H1 (cell line): ENCODE measurements at regions not wholly inside any gene's neighbourhood (a gene's known extent, or its start where the extent isn't known, plus 50 kb on each side); places are given as distances from the start of the nearest gene placed in this dataset.
A peak's percentile ranks its signal among the peaks of the same experiment; 100 is the strongest.

Experiments
- CTCF ChIA-PET: fragments of 300-600 bp; sonication (Branson Sonifier 250); formaldehyde crosslinking; loops from one replicate; lab custom pipeline; 2021; ENCODE audit not compliant: partially characterized antibody; lab: Charles Lee
- POLR2A ChIA-PET: fragments of 300-600 bp; sonication (Branson Sonifier 250); formaldehyde crosslinking; loops from one replicate; lab custom pipeline; 2021; ENCODE audit warnings: inconsistent platforms; ENCODE audit not compliant: partially characterized antibody; lab: Charles Lee
- DNase-seq, 2 experiments: peaks; one replicate each; pipeline versions ENCODE4 v3.0.0 to v3.0.0-alpha.2; 2010 to 2022; ENCODE audit warnings: low spot score in 2 of 2, low read depth in 1 of 2, mixed read lengths in 1 of 2
- FAIRE-seq: peaks from 2 replicates; lab custom pipeline; 2011; peaks lifted over from hg19 to GRCh38; lab: Jason Lieb, UNC
- H2AFZ ChIP-seq: 2 replicates; pipeline ENCODE4 v1.8.1; 2012; ENCODE audit warnings: low read length, inconsistent platforms
- H2AK5ac ChIP-seq: 2 replicates; pipeline ENCODE4 v1.6.1; 2013; ENCODE audit warnings: low read depth, low read length
- H2BK120ac ChIP-seq: replicated peaks from 2 replicates; pipeline ENCODE3; 2013; ENCODE audit warnings: low read depth, low read length, inconsistent platforms
- H2BK12ac ChIP-seq: 2 replicates; pipeline ENCODE4 v1.6.1; 2013; ENCODE audit warnings: low read depth, low read length
- H2BK15ac ChIP-seq: 2 replicates; pipeline ENCODE4 v1.6.1; 2013; ENCODE audit warnings: low read length
- H2BK20ac ChIP-seq: 2 replicates; pipeline ENCODE4 v1.6.1; 2013; ENCODE audit warnings: low read length
- H2BK5ac ChIP-seq: 2 replicates; pipeline ENCODE4 v1.6.1; 2013; ENCODE audit warnings: low read depth, low read length
- H3K14ac ChIP-seq: 2 replicates; pipeline ENCODE4 v1.6.1; 2013; ENCODE audit warnings: inconsistent platforms; ENCODE audit not compliant: insufficient read length
- H3K18ac ChIP-seq: 2 replicates; pipeline ENCODE4 v1.6.1; 2013; ENCODE audit warnings: low read length; ENCODE audit errors: extremely low read depth
- H3K23ac ChIP-seq: 2 replicates; pipeline ENCODE4 v1.6.1; 2013; ENCODE audit warnings: inconsistent platforms; ENCODE audit not compliant: insufficient read length
- H3K23me2 ChIP-seq: 2 replicates; pipeline ENCODE4 v1.6.1; 2013; ENCODE audit warnings: low read depth, low read length
- H3K27ac ChIP-seq: 2 replicates; pipeline ENCODE4 v1.6.1; 2011; ENCODE audit warnings: low read depth, low read length, inconsistent platforms
- H3K27me3 ChIP-seq, 4 experiments: replicated peaks in 1 of 4; 1 replicate in 1 of 4; 2 replicates in 3 of 4; pipeline versions ENCODE4 v1.6.1 to v1.8.1; 2011 to 2013; ENCODE audit warnings: low read length in 3 of 4, mild to moderate bottlenecking in 3 of 4, inconsistent platforms in 2 of 4, mixed read lengths in 2 of 4, moderate library complexity in 1 of 4; ENCODE audit not compliant: control insufficient read depth in 3 of 4, insufficient read depth in 3 of 4; ENCODE audit errors: extremely low read depth in 1 of 4
- H3K36me3 ChIP-seq, 4 experiments: 2 replicates each; pipeline versions ENCODE4 v1.6.1 to v1.8.1; 2011 to 2013; ENCODE audit warnings: mild to moderate bottlenecking in 4 of 4, low read length in 3 of 4, moderate library complexity in 2 of 4, control low read depth in 1 of 4, inconsistent platforms in 1 of 4; ENCODE audit not compliant: insufficient read depth in 4 of 4, control insufficient read depth in 2 of 4
- H3K4ac ChIP-seq: replicated peaks from 2 replicates; pipeline ENCODE3; 2013; ENCODE audit warnings: low read length, low read depth, mixed read lengths, inconsistent platforms; ENCODE audit not compliant: insufficient read length
- H3K4me1 ChIP-seq, 4 experiments: replicated peaks in 1 of 4; 1 replicate in 1 of 4; 2 replicates in 3 of 4; pipeline versions ENCODE4 v1.6.1 to v1.8.1; 2011 to 2013; ENCODE audit warnings: low read length in 3 of 4, inconsistent platforms in 2 of 4, mixed read lengths in 1 of 4; ENCODE audit not compliant: insufficient read depth in 4 of 4, control insufficient read depth in 3 of 4
- H3K4me2 ChIP-seq, 2 experiments: 2 replicates each; pipeline versions ENCODE4 v1.6.1 to v1.8.1; 2011 to 2013; ENCODE audit warnings: low read depth in 2 of 2, low read length in 2 of 2, control low read depth in 1 of 2, inconsistent platforms in 1 of 2, mild to moderate bottlenecking in 1 of 2; ENCODE audit not compliant: insufficient read depth in 1 of 2
- H3K4me3 ChIP-seq, 4 experiments: fragments of 200-600, 300-600 bp in 1 of 4; sonication (generic), shearing (Covaris generic), sonication (Bioruptor Twin) in 1 of 4; 2 replicates each; pipeline versions ENCODE4 v1.5.1 to v1.8.1; 2011 to 2016; ENCODE audit warnings: low read length in 4 of 4, low read depth in 3 of 4, control low read depth in 2 of 4, inconsistent platforms in 2 of 4, mild to moderate bottlenecking in 2 of 4, mixed read lengths in 1 of 4, moderate library complexity in 1 of 4; ENCODE audit not compliant: insufficient read depth in 2 of 4; ENCODE audit errors: extremely low read depth in 1 of 4
- H3K56ac ChIP-seq: replicated peaks from 2 replicates; pipeline ENCODE3; 2013; ENCODE audit warnings: low read depth, mild to moderate bottlenecking, mixed read lengths, low read length, inconsistent platforms; ENCODE audit not compliant: insufficient read length
- H3K79me1 ChIP-seq: 2 replicates; pipeline ENCODE4 v1.6.1; 2013; ENCODE audit warnings: low read depth, low read length, control low read depth
- H3K79me2 ChIP-seq, 2 experiments: 2 replicates each; pipeline versions ENCODE4 v1.6.1 to v1.8.1; 2012 to 2013; ENCODE audit warnings: low read length in 2 of 2, mild to moderate bottlenecking in 2 of 2, inconsistent platforms in 1 of 2; ENCODE audit not compliant: insufficient read depth in 2 of 2, control insufficient read depth in 1 of 2
- H3K9ac ChIP-seq, 4 experiments: replicated peaks in 1 of 4; 1 replicate in 1 of 4; 2 replicates in 3 of 4; pipeline versions ENCODE4 v1.6.1 to v1.8.1; 2011 to 2013; ENCODE audit warnings: low read depth in 3 of 4, low read length in 3 of 4, control low read depth in 2 of 4, mild to moderate bottlenecking in 2 of 4, moderate library complexity in 2 of 4, inconsistent platforms in 1 of 4; ENCODE audit errors: extremely low read depth in 1 of 4
- H3K9me3 ChIP-seq, 2 experiments: 2 replicates each; pipeline versions ENCODE4 v1.6.1 to v1.8.1; 2012 to 2013; ENCODE audit warnings: mild to moderate bottlenecking in 2 of 2, moderate library complexity in 2 of 2, control low read depth in 1 of 2, inconsistent platforms in 1 of 2, low read depth in 1 of 2, low read length in 1 of 2, mixed read lengths in 1 of 2; ENCODE audit not compliant: insufficient read depth in 2 of 2
- H4K20me1 ChIP-seq, 2 experiments: replicated peaks in 1 of 2; 2 replicates each; pipeline versions ENCODE3 to v1.8.1; 2011 to 2013; ENCODE audit warnings: inconsistent platforms in 2 of 2, low read length in 2 of 2, mild to moderate bottlenecking in 1 of 2; ENCODE audit not compliant: insufficient read depth in 2 of 2, control insufficient read depth in 1 of 2
- H4K5ac ChIP-seq: 2 replicates; pipeline ENCODE4 v1.6.1; 2013; ENCODE audit warnings: low read length, low read depth, mixed read lengths, inconsistent platforms; ENCODE audit not compliant: insufficient read length
- H4K8ac ChIP-seq: 2 replicates; pipeline ENCODE4 v1.8.0; 2013; ENCODE audit warnings: mild to moderate bottlenecking, moderate library complexity, low read length, inconsistent platforms; ENCODE audit not compliant: insufficient read depth; ENCODE audit errors: extremely low read depth
- H4K91ac ChIP-seq: replicated peaks from 2 replicates; pipeline ENCODE3; 2013; ENCODE audit warnings: low read length, mixed read lengths, inconsistent platforms; ENCODE audit not compliant: insufficient read length
- ATF2 ChIP-seq: IDR thresholded peaks from 2 replicates; pipeline ENCODE4 v1.6.1; 2012; ENCODE audit warnings: low read length, inconsistent platforms
- ATF3 ChIP-seq: IDR thresholded peaks from 2 replicates; pipeline ENCODE4 v1.6.1; 2011; ENCODE audit warnings: low read depth, mild to moderate bottlenecking, low read length; ENCODE audit not compliant: insufficient read depth
- JUND ChIP-seq: IDR thresholded peaks from 2 replicates; pipeline ENCODE4 v1.6.1; 2011; ENCODE audit warnings: mild to moderate bottlenecking, improper control_type of control experiment, low read length
- MAX ChIP-seq: IDR thresholded peaks from 2 replicates; pipeline ENCODE4 v1.6.1; 2012; ENCODE audit warnings: inconsistent platforms
- PHF8 ChIP-seq: fragments of 200-600 bp; sonication (generic); conservative IDR thresholded peaks from 2 replicates; pipeline ENCODE4 v1.7.1; 2012; ENCODE audit warnings: low read depth, mild to moderate bottlenecking, inconsistent platforms, low read length, moderate library complexity
- RAD21 ChIP-seq, 2 experiments: IDR thresholded peaks in 1 of 2; conservative IDR thresholded peaks in 1 of 2; 2 replicates each; pipeline ENCODE4 v1.6.1; 2011; ENCODE audit warnings: low read depth in 2 of 2, low read length in 2 of 2, improper control_type of control experiment in 1 of 2, inconsistent platforms in 1 of 2, mild to moderate bottlenecking in 1 of 2, moderate library complexity in 1 of 2
- SIRT6 ChIP-seq: IDR thresholded peaks from one replicate; pipeline ENCODE4 v1.7.1; 2012; ENCODE audit warnings: low read length, inconsistent platforms
- TCF12 ChIP-seq: IDR thresholded peaks from 2 replicates; pipeline ENCODE4 v1.6.1; 2011; ENCODE audit warnings: low read depth, mild to moderate bottlenecking, low read length
- USF2 ChIP-seq: IDR thresholded peaks from 2 replicates; pipeline ENCODE4 v1.6.1; 2011; ENCODE audit warnings: low read length, improper control_type of control experiment
- WGBS, 2 experiments: shearing (Covaris generic) in 1 of 2; methylation state at CpG; one replicate each; pipeline versions ENCODE4 v1.1.6 to v1.1.7; 2013 to 2015; ENCODE audit warnings: low lambda C conversion rate in 2 of 2, mixed read lengths in 2 of 2, inconsistent platforms in 1 of 2, low coverage in 1 of 2, missing lambda C conversion rate in 1 of 2; ENCODE audit not compliant: insufficient replicate concordance in 2 of 2, insufficient coverage in 1 of 2, insufficient read length in 1 of 2; ENCODE audit errors: extremely low coverage in 1 of 2, missing lambda C conversion rate in 1 of 2; 5-methylcytosine and 5-hydroxymethylcytosine counted together

GRCh38 chr2:238970553-238971081, 122.7 kb downstream of the TWIST2 start:
- H3K56ac ChIP-seq = no peak overlapping the region
- whole genome bisulfite sequencing, 2 experiments = 51% methylated on average over 8 of the region's 9 CpGs; no CpG with 5 or more reads in 1 of the 2 experiments
- H4K8ac ChIP-seq = no peak overlapping the region
- H4K91ac ChIP-seq = no peak overlapping the region
- DNase-seq (peak; percentile 38 to 88), FAIRE-seq (no peak)
- H2AFZ ChIP-seq = peak overlapping the region; percentile 95; the same call in 1 of the 2 replicates
- CTCF ChIA-PET = interaction anchor here (0.6 to 0.9 kb wide), 2 partner anchors 13 to 188 kb away, joined by 4 to 6 read pairs; no protein-coding TSS in a partner anchor
- no peak overlapping the region for H2BK12ac ChIP-seq
- H2BK20ac ChIP-seq = no peak overlapping the region
- no peak overlapping the region for H3K4me2 ChIP-seq
- H4K5ac ChIP-seq = no peak overlapping the region
- H3K23ac ChIP-seq = no peak overlapping the region
- H3K4me3 ChIP-seq = no peak overlapping the region
- H4K20me1 ChIP-seq = no peaks in the 10 kb centered on the region
- H2BK15ac ChIP-seq = no peak overlapping the region
- H2BK120ac ChIP-seq = no peak overlapping the region
- no peaks in the 10 kb centered on the region for H3K9me3 ChIP-seq
- POLR2A ChIA-PET = no interaction called here
- no peaks in the 10 kb centered on the region for H3K36me3 ChIP-seq
- H3K14ac ChIP-seq = no peak overlapping the region
- H2AK5ac ChIP-seq = no peak overlapping the region
- peaks cover 0 to 14% (median 7%) of the 10 kb centered on the region in 4 experiments; a peak in 4 of 7 replicates for H3K27me3 ChIP-seq
- H2BK5ac ChIP-seq = no peak overlapping the region
- no peaks in the 10 kb centered on the region for H3K23me2 ChIP-seq
- H3K27ac ChIP-seq = no peak overlapping the region
- H3K79me1 ChIP-seq = no peaks in the 10 kb centered on the region
- no peak overlapping the region for H3K4ac ChIP-seq
- H3K9ac ChIP-seq = no peak overlapping the region
- H3K4me1 ChIP-seq = no peaks in the 10 kb centered on the region; a peak in 1 of 7 replicates
- H3K18ac ChIP-seq = no peak overlapping the region
- no peaks in the 10 kb centered on the region for H3K79me2 ChIP-seq
- TF ChIP-seq SIRT6 (no peak), TCF12 (peak; percentile 73; the same call in 1 of the 2 replicates), ATF3 (peak; percentile 90), PHF8 (no peak), ATF2 (no peak), JUND (peak; percentile 73), RAD21 (IDR thresholded peaks at IDR 0.05 in 1 of 2, conservative IDR thresholded peaks at IDR 0.05 in 1 of 2; ENCODE audit: low read depth in 2 of 2, low read length in 2 of 2) (peak; percentile 80 to 84), USF2 (peak; percentile 88), MAX (peak; percentile 96)
